H54 (cell line): ENCODE measurements at regions not wholly inside any gene's neighbourhood (a gene's known extent, or its start where the extent isn't known, plus 50 kb on each side); places are given as distances from the start of the nearest gene placed in this dataset.
"Not testable (repeated sequence)": the region's sequence is repeated elsewhere in the genome, so short reads cannot be mapped to it uniquely, and the experiment has no call there.

Experiments used
- DNase-seq: peaks from one replicate; pipeline ENCODE4 v3.0.0; 2011; ENCODE audit warnings: low spot score, mixed read lengths; ENCODE audit not compliant: insufficient read length
- FAIRE-seq: peaks from 3 replicates; lab custom pipeline; 2011; peaks lifted over from hg19 to GRCh38; lab: Jason Lieb, UNC
- POLR2A ChIP-seq: IDR thresholded peaks from 2 replicates; pipeline ENCODE4 v1.6.1; 2011; ENCODE audit warnings: low read depth, mild to moderate bottlenecking, low read length

- no peak for TF ChIP-seq POLR2A
- DNase-seq (no peak), FAIRE-seq (no peak)
These were observed 115.4 kb upstream of the USP29 start for GRCh38 chr19:57004418-57004817.

- DNase-seq: no peak
These were observed 111.4 kb upstream of the USP29 start for GRCh38 chr19:57008432-57008831.

GRCh38 chr19:57010541-57010940 is 109.2 kb upstream of the USP29 start:
- FAIRE-seq (no peak), DNase-seq (no peak)
- no peak for TF ChIP-seq POLR2A

More at GRCh38 chr19:57008432-57008831, 111.4 kb upstream of the USP29 start:
- no peak for FAIRE-seq
- no peak for TF ChIP-seq POLR2A

- FAIRE-seq (no peak), DNase-seq (no peak)
- no peak for TF ChIP-seq POLR2A
These were observed 103.7 kb upstream of the USP29 start for GRCh38 chr19:57016076-57016475.

- TF ChIP-seq POLR2A: no peak
- DNase-seq (no peak), FAIRE-seq (no peak)
These were observed 103.3 kb upstream of the USP29 start for GRCh38 chr19:57016491-57016890.

DNA sequence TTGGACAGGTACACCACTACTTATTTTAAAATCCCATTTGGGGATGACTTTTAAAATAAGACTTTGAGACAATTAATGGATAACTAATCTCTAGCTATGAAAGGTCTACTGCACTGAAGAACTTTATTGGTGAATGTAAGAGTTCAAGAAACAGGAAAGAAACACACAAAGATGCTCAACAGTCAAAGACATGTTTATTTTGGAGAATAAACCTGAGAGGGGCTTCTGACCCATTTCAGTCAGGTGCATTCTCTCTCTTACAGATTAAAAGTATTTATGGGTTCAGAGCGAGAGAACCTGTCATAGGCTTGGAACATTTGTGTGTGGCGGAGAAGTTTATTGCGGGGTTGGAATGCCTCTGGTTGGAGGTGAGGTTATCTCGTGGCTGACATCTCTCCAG is 94.3 kb upstream of the USP29 start:
- no peak for TF ChIP-seq POLR2A
- DNase-seq: no peak
- no peak for FAIRE-seq

DNA sequence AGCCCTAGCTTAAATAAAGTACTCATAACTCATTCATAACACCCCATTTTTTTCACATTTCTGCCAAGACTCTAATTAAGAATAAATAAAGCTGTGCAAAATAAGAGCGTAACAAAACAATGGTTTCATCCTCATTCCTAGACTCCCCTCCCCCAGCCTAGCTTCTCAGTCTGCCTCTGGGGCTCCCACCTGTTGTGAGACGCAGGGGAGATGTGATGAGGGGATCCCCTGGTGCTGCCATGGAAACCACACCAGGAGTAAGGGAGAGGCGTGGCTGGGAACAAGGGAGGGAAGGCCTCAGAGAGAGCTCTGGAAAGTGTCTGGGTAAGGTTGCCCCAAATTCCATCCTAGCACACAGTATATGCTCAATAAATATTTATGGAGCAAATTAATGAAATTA is 93.3 kb upstream of the USP29 start:
- FAIRE-seq: no peak
- TF ChIP-seq POLR2A: no peak
- DNase-seq: no peak

- FAIRE-seq: no peak
- TF ChIP-seq POLR2A: no peak
- no peak for DNase-seq
These were observed 92.4 kb upstream of the USP29 start for GRCh38 chr19:57027360-57027759.

DNA sequence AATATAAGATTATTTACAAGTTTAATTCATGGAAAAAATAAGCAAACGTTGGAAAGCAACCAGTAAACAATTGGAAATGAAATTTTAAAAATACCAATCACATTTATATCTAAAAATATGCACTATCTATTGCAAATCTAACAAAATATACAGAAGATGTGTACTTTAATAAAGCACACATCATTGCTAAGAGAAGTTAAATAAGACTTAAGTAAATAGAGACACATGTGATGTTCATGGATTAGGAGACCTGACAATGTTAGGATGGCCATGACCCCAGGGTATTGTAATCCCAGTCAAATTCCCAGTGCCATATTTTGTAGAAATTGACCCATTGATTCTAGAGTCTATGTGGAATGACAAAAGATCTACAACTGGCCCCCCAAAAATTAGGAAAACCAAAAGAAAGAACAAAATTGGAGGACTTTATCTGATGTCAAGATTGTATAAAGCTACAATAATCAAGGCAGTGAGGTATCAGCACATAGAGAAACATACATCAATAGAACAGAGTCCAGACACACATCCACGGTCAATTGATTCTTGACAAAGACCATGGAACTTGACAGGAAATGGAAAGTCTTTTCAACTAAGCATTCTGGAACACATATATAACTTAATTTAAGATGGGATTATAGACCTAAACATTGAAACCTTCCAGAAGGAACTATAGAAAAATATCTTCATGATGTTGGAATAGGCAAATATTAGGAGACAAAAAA is 90.8 kb upstream of the USP29 start:
- FAIRE-seq (no peak), DNase-seq (no peak)
- no peak for TF ChIP-seq POLR2A

- no peak for TF ChIP-seq POLR2A
- FAIRE-seq: no peak
- DNase-seq: no peak
These were observed 88.7 kb upstream of the USP29 start for GRCh38 chr19:57031106-57031505.

DNA sequence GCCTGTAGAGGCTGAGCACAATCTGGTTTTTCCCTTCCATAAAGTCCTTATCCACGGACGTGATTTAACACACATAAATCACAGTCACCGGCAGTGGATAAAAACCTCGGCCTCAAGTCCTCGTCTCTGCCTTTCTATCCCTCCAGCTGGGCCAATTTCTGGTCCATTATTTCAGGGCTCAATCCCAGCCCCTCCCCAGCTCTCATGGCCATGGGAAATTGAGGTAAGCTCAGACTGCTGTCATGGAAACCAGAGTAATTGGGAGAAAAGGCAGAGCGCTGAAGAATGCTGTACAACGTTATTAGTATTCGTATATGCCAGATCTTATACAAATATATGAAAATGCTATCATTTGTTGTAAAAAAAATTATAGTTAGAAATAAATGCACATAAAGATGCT is 86.2 kb upstream of the USP29 start:
- DNase-seq (no peak), FAIRE-seq (no peak)
- no peak for TF ChIP-seq POLR2A

GRCh38 chr19:57034544-57034943 is 85.2 kb upstream of the USP29 start:
- no peak for FAIRE-seq
- no peak for DNase-seq
- no peak for TF ChIP-seq POLR2A

DNA sequence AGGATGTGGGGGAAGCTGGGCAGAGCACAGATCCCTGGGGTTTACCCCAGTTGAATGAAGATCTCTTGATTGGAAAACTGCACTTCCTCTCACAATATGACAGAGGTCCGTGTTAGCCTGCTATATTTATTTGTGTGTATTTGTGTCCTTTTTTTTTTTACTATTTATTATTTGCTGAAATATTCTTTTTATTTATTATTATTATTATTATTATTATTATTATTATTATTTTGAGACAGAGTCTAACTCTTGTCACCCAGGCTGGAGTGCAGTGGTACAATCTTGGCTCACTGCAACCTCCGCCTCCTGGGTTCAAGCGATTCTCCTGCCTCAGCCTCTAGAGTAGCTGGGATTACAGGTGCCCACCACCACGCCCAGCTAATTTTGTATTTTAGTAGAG is 84.0 kb upstream of the USP29 start:
- not testable (repeated sequence) for DNase-seq, FAIRE-seq

GRCh38 chr19:57037556-57037955 is 82.2 kb upstream of the USP29 start:
- DNase-seq: no peak
- TF ChIP-seq POLR2A: no peak
- FAIRE-seq: no peak

DNA sequence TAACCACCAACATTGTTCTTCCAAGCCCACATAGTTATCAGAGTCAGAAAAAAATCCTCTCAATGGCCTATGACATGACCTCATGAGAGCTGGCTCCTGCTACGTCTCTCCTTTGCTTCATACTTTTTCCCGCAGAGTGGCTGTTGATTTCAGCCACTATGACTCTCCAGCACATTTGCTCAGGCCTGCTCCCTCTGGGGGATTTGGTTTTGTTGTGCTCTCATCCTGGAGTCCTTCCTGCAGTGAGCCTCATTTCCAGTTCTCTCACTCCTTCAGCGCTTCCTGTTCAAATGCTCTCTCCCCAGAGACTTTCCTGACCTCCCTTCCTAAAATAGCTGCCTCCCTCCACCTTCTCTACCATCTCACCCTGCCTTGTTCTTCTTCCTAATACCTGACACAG is 72.0 kb upstream of the USP29 start:
- no peak for TF ChIP-seq POLR2A
- DNase-seq (no peak), FAIRE-seq (no peak)
